LNCAP (cell line): ENCODE measurements at regions not wholly inside any gene's neighbourhood (a gene's known extent, or its start where the extent isn't known, plus 50 kb on each side); places are given as distances from the start of the nearest gene placed in this dataset.

ENCODE experiments used
- TF ChIP-seq, protein P1 (sequence below): fragments of 450-650 bp; IDR thresholded peaks from 2 replicates; pipeline ENCODE4 v1.5.1; 2017; ENCODE audit warnings: mild to moderate bottlenecking

DNA sequence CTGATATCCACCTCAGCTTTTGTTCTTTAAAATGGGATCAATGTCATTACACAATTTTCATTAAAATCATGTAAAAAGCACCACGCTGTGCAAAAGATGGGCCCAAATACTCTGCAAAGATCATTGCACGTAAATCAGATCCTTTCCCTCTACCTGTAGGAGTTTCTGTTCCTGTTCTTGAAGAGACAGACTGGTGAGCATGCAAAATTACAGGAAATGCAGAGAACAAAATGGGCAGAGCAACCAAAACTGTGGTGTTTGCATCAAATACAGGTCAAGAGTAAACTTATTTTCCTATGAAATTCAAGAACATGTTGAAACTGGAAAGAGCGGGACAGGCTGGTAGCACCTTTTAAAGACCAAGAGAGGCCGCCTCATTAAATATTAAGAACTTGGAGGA, 294.9 kb upstream of the ADGRL2 start:
- TF ChIP-seq, protein P1, sequence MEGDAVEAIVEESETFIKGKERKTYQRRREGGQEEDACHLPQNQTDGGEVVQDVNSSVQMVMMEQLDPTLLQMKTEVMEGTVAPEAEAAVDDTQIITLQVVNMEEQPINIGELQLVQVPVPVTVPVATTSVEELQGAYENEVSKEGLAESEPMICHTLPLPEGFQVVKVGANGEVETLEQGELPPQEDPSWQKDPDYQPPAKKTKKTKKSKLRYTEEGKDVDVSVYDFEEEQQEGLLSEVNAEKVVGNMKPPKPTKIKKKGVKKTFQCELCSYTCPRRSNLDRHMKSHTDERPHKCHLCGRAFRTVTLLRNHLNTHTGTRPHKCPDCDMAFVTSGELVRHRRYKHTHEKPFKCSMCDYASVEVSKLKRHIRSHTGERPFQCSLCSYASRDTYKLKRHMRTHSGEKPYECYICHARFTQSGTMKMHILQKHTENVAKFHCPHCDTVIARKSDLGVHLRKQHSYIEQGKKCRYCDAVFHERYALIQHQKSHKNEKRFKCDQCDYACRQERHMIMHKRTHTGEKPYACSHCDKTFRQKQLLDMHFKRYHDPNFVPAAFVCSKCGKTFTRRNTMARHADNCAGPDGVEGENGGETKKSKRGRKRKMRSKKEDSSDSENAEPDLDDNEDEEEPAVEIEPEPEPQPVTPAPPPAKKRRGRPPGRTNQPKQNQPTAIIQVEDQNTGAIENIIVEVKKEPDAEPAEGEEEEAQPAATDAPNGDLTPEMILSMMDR = no peak

DNA sequence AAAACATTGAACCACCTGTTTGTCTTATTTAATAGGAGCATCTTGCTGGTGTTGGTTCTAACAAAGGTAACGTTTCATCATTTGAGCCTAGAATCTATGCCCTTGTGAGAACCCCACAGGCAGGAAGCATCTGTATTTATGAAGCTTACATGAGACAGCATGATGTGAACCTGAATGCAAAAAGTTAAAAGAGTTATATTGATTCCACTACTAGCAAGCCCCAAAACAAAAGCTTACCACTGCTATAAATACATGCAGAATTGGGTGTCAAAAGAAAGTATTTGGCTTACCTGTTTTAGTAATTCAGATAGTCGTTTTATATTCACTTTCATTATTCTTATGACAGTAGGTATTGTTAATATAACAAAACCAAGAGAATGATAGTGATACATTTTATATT, 301.2 kb upstream of the ADGRL2 start:
- TF ChIP-seq, protein P1 = no peak

DNA sequence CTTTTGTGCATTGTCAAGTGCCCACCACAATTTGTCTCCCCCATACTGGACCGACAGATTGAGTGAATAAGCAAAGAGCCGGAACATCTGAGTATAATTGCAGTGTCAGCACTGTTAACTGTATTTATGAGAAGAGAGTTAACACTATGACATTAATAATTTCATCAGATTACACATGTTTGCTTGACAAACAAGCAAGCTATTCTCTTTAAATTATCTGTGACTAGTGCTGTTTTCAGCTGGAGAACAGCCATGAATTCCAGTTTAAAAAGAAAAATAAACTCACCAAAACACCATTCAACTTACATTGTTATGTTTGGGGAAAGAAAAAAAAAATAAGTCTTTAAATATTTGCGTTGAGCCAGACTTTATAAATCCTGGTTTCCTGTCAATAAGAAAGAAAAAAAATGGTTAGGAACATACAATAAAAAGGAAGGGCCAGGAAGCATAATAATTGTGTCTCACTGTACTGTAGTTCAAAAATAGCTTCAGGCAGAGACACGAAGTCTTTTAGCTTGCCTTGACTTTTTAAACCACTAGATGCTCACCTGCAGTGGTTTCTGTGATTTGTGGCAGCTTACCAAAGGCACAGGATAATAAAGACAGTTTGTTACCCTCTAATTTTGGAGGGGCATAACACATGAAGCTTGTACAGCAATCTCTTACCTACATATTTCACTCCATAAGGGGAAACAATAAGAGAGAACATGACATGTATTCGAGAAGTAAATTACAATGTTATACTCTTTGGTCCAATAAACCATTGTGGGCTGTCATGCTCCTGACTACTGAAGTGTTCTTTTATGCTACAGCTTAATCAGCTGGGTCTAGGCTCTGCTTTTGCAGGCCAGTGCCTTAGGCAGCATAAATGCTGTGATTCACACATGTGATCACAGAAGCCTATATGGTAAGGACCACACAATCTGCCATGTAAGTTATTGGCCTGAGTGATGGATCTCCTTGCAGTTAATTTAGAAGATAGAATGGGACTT, 302.0 kb upstream of the ADGRL2 start:
- TF ChIP-seq, protein P1 = no peak; the same call in 1 of the 2 replicates

DNA sequence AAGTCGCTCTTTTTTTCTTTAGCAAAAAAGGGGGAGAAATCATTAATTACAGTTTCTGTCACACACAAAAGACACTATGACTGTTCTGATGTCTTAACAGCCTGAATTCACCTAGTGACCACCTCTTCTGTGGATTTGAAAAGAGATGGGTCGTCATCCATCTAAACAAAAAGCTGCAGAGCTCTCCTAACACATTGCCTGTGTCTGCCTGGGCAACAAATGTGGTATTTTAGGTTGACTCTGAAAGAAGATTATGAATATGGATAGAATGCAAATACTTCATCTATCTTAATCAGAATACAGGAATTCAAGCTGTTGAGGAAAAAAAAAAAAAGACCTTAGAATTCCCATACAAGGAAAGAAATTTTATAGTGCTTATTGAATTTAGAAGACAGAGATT, 304.4 kb upstream of the ADGRL2 start:
- TF ChIP-seq, protein P1 = no peak

DNA sequence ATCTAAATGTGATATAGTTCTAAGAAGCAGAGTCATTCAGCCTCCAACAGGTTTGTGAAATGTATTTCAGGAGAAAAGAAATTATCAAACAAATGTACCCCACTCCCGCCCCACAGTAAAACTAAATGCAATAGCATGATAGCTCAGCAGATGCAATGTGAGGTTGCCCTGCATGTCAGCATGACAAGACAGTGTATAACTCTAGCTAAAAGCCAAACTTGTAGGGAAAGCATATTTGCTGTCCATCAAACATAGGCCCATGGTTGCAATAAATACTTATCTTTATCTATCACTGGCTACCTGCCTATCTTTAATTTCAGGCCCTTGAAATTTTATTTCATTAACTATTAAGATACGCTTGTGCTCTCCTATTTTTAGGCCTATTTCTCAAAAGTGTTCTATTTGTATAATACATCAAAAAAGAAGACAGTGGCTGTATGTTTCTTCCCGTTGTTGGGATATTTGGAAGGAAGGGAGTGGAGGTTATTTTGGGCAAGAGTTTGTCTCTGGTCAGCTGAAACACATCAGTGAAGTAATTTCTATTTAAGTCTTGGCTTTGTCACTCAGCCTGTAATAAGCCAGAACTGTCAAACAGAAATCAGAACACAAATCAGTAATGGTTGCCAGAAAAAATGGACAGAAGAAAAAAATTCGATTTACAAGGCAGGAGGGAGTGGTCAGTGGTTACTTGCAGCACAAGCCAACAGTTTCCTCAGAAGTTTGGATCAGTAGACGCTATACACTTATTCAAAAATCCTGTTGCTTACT, 307.4 kb upstream of the ADGRL2 start:
- TF ChIP-seq, protein P1 = no peak

DNA sequence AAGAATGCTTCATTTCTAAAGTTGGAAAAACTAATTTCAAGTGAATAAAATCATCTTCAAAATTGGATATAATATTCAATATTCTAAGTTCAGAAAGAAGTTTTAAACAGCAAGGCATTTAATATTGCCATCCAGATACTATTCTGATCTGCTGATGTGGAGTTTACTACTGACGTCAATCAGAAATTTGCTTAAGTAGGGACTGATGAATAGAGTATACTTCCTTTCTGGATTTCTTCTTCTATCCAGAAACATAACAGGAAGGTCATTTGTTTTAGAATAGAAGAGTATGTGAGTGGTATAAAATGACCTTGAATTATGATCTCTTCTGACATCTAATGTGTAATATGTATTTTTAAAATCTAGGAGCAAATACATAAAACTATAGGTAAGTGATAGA, 308.1 kb upstream of the ADGRL2 start:
- TF ChIP-seq, protein P1 = no peak

DNA sequence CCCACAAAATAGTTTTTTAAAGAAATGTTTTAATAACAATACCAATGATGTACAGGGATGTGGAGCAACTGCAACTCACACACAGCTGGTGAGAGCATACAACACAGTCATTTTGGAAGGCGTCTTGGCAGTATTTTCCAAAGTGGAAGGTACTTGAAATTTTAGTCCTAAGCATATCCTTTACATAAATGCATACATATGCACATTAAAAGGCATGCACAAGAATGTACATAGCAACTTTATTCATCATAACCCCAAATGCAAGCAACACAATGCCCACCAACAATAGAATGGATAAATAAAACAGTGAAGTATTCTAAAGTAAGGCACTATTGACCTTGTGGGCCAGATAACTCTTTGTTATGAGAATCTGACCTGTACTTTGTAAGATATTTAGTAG, 310.1 kb upstream of the ADGRL2 start:
- TF ChIP-seq, protein P1 = no peak
